ENCODE measurements at regions not wholly inside any gene's neighbourhood (a gene's known extent, or its start where the extent isn't known, plus 50 kb on each side); places are given as distances from the start of the nearest gene placed in this dataset.

DNA sequence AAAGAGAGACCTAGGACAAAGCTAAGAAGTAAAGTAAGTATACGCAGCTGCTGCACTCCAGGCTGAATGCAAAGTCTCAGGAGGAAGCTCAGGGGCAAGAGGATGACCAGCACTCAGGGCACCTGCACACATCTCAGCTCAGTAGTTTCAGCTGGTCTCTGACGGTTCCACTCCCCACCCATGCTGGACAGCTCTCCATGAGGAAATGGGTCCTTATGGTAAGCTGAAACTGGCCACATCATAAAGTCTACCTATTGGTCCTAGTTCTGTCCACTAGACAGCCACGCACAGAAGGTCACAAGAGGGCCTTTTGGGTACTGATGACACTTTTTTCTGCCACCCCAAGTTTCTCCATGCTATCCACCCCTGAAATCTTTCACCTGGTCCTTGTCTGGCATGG is 215.3 kb downstream of the TTC32 start:
- no TSS peak for BruUV-seq (replicated peaks)
- intact Hi-C loops (cut with micrococcal nuclease; ENCODE audit: unreplicated experiment) = no loop called here
- ChIA-PET POLR2A (ENCODE audit: low non-redundant PET) (no interaction called here), CTCF (no interaction called here)
- no peak for TF ChIP-seq EZH2 (IDR thresholded peaks at IDR 0.05; ENCODE audit: borderline replicate concordance, low read depth, low read length, poor library complexity, severe bottlenecking)
- TF ChIP-seq, protein P1, sequence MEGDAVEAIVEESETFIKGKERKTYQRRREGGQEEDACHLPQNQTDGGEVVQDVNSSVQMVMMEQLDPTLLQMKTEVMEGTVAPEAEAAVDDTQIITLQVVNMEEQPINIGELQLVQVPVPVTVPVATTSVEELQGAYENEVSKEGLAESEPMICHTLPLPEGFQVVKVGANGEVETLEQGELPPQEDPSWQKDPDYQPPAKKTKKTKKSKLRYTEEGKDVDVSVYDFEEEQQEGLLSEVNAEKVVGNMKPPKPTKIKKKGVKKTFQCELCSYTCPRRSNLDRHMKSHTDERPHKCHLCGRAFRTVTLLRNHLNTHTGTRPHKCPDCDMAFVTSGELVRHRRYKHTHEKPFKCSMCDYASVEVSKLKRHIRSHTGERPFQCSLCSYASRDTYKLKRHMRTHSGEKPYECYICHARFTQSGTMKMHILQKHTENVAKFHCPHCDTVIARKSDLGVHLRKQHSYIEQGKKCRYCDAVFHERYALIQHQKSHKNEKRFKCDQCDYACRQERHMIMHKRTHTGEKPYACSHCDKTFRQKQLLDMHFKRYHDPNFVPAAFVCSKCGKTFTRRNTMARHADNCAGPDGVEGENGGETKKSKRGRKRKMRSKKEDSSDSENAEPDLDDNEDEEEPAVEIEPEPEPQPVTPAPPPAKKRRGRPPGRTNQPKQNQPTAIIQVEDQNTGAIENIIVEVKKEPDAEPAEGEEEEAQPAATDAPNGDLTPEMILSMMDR (conservative IDR thresholded peaks at IDR 0.05; ENCODE audit: low read depth, low read length) = no peak
- Histone ChIP-seq H3K4me3 (ENCODE audit: low read depth, low read length, poor library complexity, severe bottlenecking) (no peak overlapping the region), H3K4me1 (ENCODE audit: insufficient read depth, low read length, poor library complexity, severe bottlenecking) (no peaks in the 10 kb centered on the region), H3K9me3 (ENCODE audit: low read depth, low read length, poor library complexity, severe bottlenecking) (no peaks in the 10 kb centered on the region), H3K27me3 (replicated peaks; ENCODE audit: insufficient read depth, low read depth, low read length, poor library complexity) (peaks cover 4% of the 10 kb centered on the region), H3K36me3 (ENCODE audit: insufficient read depth, low read length, poor library complexity, severe bottlenecking) (no peaks in the 10 kb centered on the region), H3K27ac (ENCODE audit: low read depth, low read length, poor library complexity, severe bottlenecking) (no peak overlapping the region)
- DNase-seq (ENCODE audit: low spot score) = no peak

DNA sequence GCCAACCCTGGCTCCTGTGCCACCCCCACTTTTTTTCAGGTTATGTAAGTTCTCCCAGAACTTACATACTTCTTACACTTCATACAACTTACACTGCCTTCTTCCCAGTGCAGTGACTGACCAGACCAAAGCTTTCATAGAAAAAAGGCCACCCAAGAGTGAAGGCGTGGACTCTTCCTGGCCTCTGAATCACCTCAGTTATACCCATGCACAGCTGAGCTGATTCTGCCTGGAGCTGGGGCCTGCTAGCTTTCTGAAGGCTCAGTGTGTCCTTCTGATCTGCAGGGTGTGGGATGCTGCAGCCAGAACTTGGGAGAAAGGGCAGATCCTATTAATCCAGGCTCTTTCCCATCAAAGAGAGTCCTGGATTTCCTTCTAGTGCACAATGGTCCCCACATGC is 216.1 kb downstream of the TTC32 start:
- Histone ChIP-seq H3K27ac (ENCODE audit: low read depth, low read length, poor library complexity, severe bottlenecking) (no peak overlapping the region), H3K4me1 (ENCODE audit: insufficient read depth, low read length, poor library complexity, severe bottlenecking) (no peaks in the 10 kb centered on the region), H3K36me3 (ENCODE audit: insufficient read depth, low read length, poor library complexity, severe bottlenecking) (no peaks in the 10 kb centered on the region), H3K27me3 (replicated peaks; ENCODE audit: insufficient read depth, low read depth, low read length, poor library complexity) (peaks cover 12% of the 10 kb centered on the region), H3K4me3 (ENCODE audit: low read depth, low read length, poor library complexity, severe bottlenecking) (no peak overlapping the region), H3K9me3 (ENCODE audit: low read depth, low read length, poor library complexity, severe bottlenecking) (no peaks in the 10 kb centered on the region)
- no peak for TF ChIP-seq EZH2 (IDR thresholded peaks at IDR 0.05; ENCODE audit: borderline replicate concordance, low read depth, low read length, poor library complexity, severe bottlenecking)
- TF ChIP-seq, protein P1 (conservative IDR thresholded peaks at IDR 0.05; ENCODE audit: low read depth, low read length) = no peak
- no TSS peak for BruUV-seq (replicated peaks)
- POLR2A ChIA-PET (ENCODE audit: low non-redundant PET) = no interaction called here
- CTCF ChIA-PET = no interaction called here
- intact Hi-C loops (cut with micrococcal nuclease; ENCODE audit: unreplicated experiment) = no loop called here
- DNase-seq (ENCODE audit: low spot score) = no peak

DNA sequence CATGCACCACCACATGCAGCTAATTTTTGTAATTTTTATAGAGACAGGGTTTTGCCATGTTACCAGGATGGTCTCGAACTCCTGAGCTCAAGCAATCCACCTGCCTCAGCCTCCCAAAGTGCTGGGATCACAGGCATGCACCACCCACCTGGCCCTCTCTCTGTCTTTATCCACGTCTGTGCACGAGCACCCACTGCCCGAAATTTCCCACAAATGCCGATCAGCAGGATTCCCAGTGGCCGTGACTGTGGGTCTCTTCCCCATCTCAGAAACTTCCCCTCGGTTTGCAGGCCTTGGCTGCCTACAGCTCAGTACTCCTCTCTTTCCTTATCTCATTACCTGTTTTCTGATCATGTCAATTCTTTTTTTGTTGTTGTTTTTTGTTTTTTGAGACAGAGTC is 217.3 kb downstream of the TTC32 start:
- BruUV-seq (replicated peaks) = no TSS peak
- TF ChIP-seq, protein P1 (conservative IDR thresholded peaks at IDR 0.05; ENCODE audit: low read depth, low read length) = no peak
- no peak for TF ChIP-seq EZH2 (IDR thresholded peaks at IDR 0.05; ENCODE audit: borderline replicate concordance, low read depth, low read length, poor library complexity, severe bottlenecking)
- Histone ChIP-seq H3K27ac (ENCODE audit: low read depth, low read length, poor library complexity, severe bottlenecking) (no peak overlapping the region), H3K4me3 (ENCODE audit: low read depth, low read length, poor library complexity, severe bottlenecking) (no peak overlapping the region), H3K9me3 (ENCODE audit: low read depth, low read length, poor library complexity, severe bottlenecking) (no peaks in the 10 kb centered on the region), H3K4me1 (ENCODE audit: insufficient read depth, low read length, poor library complexity, severe bottlenecking) (no peaks in the 10 kb centered on the region), H3K27me3 (replicated peaks; ENCODE audit: insufficient read depth, low read depth, low read length, poor library complexity) (peaks cover 15% of the 10 kb centered on the region), H3K36me3 (ENCODE audit: insufficient read depth, low read length, poor library complexity, severe bottlenecking) (no peaks in the 10 kb centered on the region)
- intact Hi-C loops (cut with micrococcal nuclease; ENCODE audit: unreplicated experiment) = no loop called here
- ChIA-PET POLR2A (ENCODE audit: low non-redundant PET) (no interaction called here), CTCF (no interaction called here)
- no peak for DNase-seq (ENCODE audit: low spot score)
